HCT116 (cell line): ENCODE measurements at regions not wholly inside any gene's neighbourhood (a gene's known extent, or its start where the extent isn't known, plus 50 kb on each side); places are given as distances from the start of the nearest gene placed in this dataset.

ENCODE experiments used
- ELF1 ChIP-seq: IDR thresholded peaks from 2 replicates; pipeline ENCODE4 v1.6.1; 2012; ENCODE audit warnings: low read depth, borderline replicate concordance
- EZH2 ChIP-seq: fragments of 200-600 bp; sonication (generic); IDR thresholded peaks from 2 replicates; pipeline ENCODE4 v1.6.1; 2017; ENCODE audit warnings: antibody characterized with exemption, mixed run types
- EZH2phosphoT487 ChIP-seq: fragments of 200-600 bp; IDR thresholded peaks from 2 replicates; pipeline ENCODE4 v1.6.1; 2018; ENCODE audit warnings: antibody characterized with exemption, borderline replicate concordance
- FOSL1 ChIP-seq: IDR thresholded peaks from 2 replicates; pipeline ENCODE4 v1.6.1; 2012; ENCODE audit warnings: low read depth
- MAX ChIP-seq: IDR thresholded peaks from 2 replicates; pipeline ENCODE4 v1.6.1; 2012
- POLR2A ChIP-seq: IDR thresholded peaks from 2 replicates; pipeline ENCODE4 v1.7.0; 2011; ENCODE audit warnings: borderline replicate concordance; ENCODE audit not compliant: insufficient read depth, insufficient read length; ENCODE audit errors: extremely low read depth
- POLR2AphosphoS5 ChIP-seq: IDR thresholded peaks from 2 replicates; pipeline ENCODE4 v1.6.1; 2011; ENCODE audit warnings: mild to moderate bottlenecking, low read depth, low read length, moderate library complexity
- RAD21 ChIP-seq: IDR thresholded peaks from 2 replicates; pipeline ENCODE4 v1.6.1; 2012; ENCODE audit warnings: low read depth, mild to moderate bottlenecking
- REST ChIP-seq: IDR thresholded peaks from 2 replicates; pipeline ENCODE4 v1.6.1; 2012; ENCODE audit warnings: low read depth
- SRF ChIP-seq: IDR thresholded peaks from 2 replicates; pipeline ENCODE4 v1.6.1; 2012; ENCODE audit warnings: low read depth
- YY1 ChIP-seq: IDR thresholded peaks from 2 replicates; pipeline ENCODE4 v1.6.1; 2011; ENCODE audit warnings: low read length, low read depth, moderate library complexity, mild to moderate bottlenecking; ENCODE audit not compliant: insufficient replicate concordance; ENCODE audit errors: extremely low read depth
- TF ChIP-seq, protein P1 (sequence below), 3 experiments: fragments of 200-600 bp in 1 of 3; sonication (generic) in 1 of 3; IDR thresholded peaks in 2 of 3; conservative IDR thresholded peaks in 1 of 3; 2 replicates each; pipeline ENCODE4 v1.5.1; 2012 to 2017; ENCODE audit warnings: low read depth in 2 of 3, low read length in 2 of 3, antibody characterized with exemption in 1 of 3, borderline replicate concordance in 1 of 3, control low read depth in 1 of 3, mild to moderate bottlenecking in 1 of 3, mixed read lengths in 1 of 3, mixed run types in 1 of 3, moderate library complexity in 1 of 3; ENCODE audit not compliant: insufficient read depth in 1 of 3
- TF ChIP-seq, protein P2 (sequence below): IDR thresholded peaks from 2 replicates; pipeline ENCODE4 v1.6.1; 2012

GRCh38 chr11:92464822-92465221 is 240.2 kb downstream of the FAT3 start:
- no peak for TF ChIP-seq POLR2A
- no peak for TF ChIP-seq YY1
- TF ChIP-seq MAX = no peak
- TF ChIP-seq, protein P1, sequence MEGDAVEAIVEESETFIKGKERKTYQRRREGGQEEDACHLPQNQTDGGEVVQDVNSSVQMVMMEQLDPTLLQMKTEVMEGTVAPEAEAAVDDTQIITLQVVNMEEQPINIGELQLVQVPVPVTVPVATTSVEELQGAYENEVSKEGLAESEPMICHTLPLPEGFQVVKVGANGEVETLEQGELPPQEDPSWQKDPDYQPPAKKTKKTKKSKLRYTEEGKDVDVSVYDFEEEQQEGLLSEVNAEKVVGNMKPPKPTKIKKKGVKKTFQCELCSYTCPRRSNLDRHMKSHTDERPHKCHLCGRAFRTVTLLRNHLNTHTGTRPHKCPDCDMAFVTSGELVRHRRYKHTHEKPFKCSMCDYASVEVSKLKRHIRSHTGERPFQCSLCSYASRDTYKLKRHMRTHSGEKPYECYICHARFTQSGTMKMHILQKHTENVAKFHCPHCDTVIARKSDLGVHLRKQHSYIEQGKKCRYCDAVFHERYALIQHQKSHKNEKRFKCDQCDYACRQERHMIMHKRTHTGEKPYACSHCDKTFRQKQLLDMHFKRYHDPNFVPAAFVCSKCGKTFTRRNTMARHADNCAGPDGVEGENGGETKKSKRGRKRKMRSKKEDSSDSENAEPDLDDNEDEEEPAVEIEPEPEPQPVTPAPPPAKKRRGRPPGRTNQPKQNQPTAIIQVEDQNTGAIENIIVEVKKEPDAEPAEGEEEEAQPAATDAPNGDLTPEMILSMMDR (IDR thresholded peaks at IDR 0.05 in 2 of 3, conservative IDR thresholded peaks at IDR 0.05 in 1 of 3; ENCODE audit: borderline replicate concordance in 1 of 3, insufficient read depth in 1 of 3, low read depth in 2 of 3, low read length in 2 of 3) = no peak
- no peak for TF ChIP-seq POLR2AphosphoS5
- no peak for TF ChIP-seq RAD21
- no peak for TF ChIP-seq EZH2
- TF ChIP-seq FOSL1 = no peak
- TF ChIP-seq, protein P2, sequence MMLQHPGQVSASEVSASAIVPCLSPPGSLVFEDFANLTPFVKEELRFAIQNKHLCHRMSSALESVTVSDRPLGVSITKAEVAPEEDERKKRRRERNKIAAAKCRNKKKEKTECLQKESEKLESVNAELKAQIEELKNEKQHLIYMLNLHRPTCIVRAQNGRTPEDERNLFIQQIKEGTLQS = no peak
- TF ChIP-seq SRF = no peak
- no peak for TF ChIP-seq EZH2phosphoT487
- no peak for TF ChIP-seq ELF1
- TF ChIP-seq REST = no peak
